K562 (cell line): ENCODE measurements at regions not wholly inside any gene's neighbourhood (a gene's known extent, or its start where the extent isn't known, plus 50 kb on each side); places are given as distances from the start of the nearest gene placed in this dataset.

Experiments
- HINFP ChIP-seq: fragments of 450-650 bp; conservative IDR thresholded peaks from 2 replicates; pipeline ENCODE4 v1.6.1; 2016; ENCODE audit warnings: missing genetic modification characterization, low read depth, mild to moderate bottlenecking, control low read depth, missing compliant biosample characterization
- MYBL2 ChIP-seq, 2 experiments: fragments of 450-650 bp in 1 of 2; sonication (generic) in 1 of 2; formaldehyde crosslinking in 1 of 2; IDR thresholded peaks; 2 replicates each; pipeline versions ENCODE4 v1.6.1 to v1.8.1; 2017 to 2022; ENCODE audit warnings: borderline replicate concordance in 1 of 2, inconsistent platforms in 1 of 2, low read depth in 1 of 2, mild to moderate bottlenecking in 1 of 2, missing genetic modification reagents in 1 of 2, moderate library complexity in 1 of 2
- NFE2L1 ChIP-seq: fragments of 450-650 bp; IDR thresholded peaks from 2 replicates; pipeline ENCODE4 v1.6.1; 2016; ENCODE audit warnings: missing genetic modification characterization, low read depth, mild to moderate bottlenecking, missing compliant biosample characterization, moderate library complexity, borderline replicate concordance
- ZNF551 ChIP-seq: fragments of 250-450 bp; sonication (Bioruptor Pico); IDR thresholded peaks from 2 replicates; pipeline ENCODE4 v1.5.0; 2021; ENCODE audit warnings: mild to moderate bottlenecking, moderate library complexity
- ZNF592 ChIP-seq: fragments of 450-650 bp; IDR thresholded peaks from 2 replicates; pipeline ENCODE4 v1.6.1; 2017; ENCODE audit warnings: antibody characterized with exemption, mild to moderate bottlenecking
- ZNF695 ChIP-seq: fragments of 450-650 bp; formaldehyde crosslinking; IDR thresholded peaks from 2 replicates; pipeline ENCODE4 v1.4.0; 2020; ENCODE audit warnings: mild to moderate bottlenecking, moderate library complexity
- TF ChIP-seq, protein P1 (sequence below): sonication (generic); formaldehyde crosslinking; IDR thresholded peaks from 2 replicates; pipeline ENCODE4 v1.8.0; 2022; ENCODE audit warnings: mild to moderate bottlenecking, missing genetic modification reagents
- TF ChIP-seq, protein P2 (sequence below): sonication (generic); formaldehyde crosslinking; IDR thresholded peaks from 2 replicates; pipeline ENCODE4 v1.4.0; 2020; ENCODE audit warnings: mild to moderate bottlenecking, missing genetic modification reagents

DNA sequence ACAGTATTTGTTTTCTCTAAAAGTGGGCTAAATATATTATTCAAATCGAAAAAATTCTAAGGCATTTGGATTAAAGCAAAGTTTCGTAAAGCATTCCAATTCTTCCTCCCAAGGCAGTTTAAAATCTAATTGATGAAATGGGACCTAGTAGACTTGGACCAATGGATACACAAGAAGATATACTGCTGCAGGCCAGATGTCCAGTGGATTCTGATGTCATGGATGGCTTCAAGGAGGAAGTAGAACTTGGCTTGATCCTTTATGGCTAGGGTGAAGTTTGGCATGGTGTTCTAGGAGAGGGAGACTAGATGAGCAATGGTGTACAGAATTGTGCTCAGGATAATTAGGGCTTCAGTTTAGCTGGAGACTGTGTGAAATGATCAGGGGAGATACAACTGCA, 559.5 kb upstream of the MMS22L start (continued):
- TF ChIP-seq, protein P1, sequence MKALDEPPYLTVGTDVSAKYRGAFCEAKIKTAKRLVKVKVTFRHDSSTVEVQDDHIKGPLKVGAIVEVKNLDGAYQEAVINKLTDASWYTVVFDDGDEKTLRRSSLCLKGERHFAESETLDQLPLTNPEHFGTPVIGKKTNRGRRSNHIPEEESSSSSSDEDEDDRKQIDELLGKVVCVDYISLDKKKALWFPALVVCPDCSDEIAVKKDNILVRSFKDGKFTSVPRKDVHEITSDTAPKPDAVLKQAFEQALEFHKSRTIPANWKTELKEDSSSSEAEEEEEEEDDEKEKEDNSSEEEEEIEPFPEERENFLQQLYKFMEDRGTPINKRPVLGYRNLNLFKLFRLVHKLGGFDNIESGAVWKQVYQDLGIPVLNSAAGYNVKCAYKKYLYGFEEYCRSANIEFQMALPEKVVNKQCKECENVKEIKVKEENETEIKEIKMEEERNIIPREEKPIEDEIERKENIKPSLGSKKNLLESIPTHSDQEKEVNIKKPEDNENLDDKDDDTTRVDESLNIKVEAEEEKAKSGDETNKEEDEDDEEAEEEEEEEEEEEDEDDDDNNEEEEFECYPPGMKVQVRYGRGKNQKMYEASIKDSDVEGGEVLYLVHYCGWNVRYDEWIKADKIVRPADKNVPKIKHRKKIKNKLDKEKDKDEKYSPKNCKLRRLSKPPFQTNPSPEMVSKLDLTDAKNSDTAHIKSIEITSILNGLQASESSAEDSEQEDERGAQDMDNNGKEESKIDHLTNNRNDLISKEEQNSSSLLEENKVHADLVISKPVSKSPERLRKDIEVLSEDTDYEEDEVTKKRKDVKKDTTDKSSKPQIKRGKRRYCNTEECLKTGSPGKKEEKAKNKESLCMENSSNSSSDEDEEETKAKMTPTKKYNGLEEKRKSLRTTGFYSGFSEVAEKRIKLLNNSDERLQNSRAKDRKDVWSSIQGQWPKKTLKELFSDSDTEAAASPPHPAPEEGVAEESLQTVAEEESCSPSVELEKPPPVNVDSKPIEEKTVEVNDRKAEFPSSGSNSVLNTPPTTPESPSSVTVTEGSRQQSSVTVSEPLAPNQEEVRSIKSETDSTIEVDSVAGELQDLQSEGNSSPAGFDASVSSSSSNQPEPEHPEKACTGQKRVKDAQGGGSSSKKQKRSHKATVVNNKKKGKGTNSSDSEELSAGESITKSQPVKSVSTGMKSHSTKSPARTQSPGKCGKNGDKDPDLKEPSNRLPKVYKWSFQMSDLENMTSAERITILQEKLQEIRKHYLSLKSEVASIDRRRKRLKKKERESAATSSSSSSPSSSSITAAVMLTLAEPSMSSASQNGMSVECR (CRISPR knock-in tag) = no peak
- no peak for TF ChIP-seq HINFP
- TF ChIP-seq ZNF592 = no peak
- no peak for TF ChIP-seq NFE2L1 (tag)
- no peak for TF ChIP-seq MYBL2 (IDR thresholded peaks at IDR 0.05; ENCODE audit: low read depth)
- no peak for TF ChIP-seq MYBL2 (CRISPR knock-in tag; IDR thresholded peaks at IDR 0.05; ENCODE audit: borderline replicate concordance)
- TF ChIP-seq ZNF695 (CRISPR knock-in tag) = no peak
- no peak for TF ChIP-seq ZNF551 (CRISPR knock-in tag)
- TF ChIP-seq, protein P2, sequence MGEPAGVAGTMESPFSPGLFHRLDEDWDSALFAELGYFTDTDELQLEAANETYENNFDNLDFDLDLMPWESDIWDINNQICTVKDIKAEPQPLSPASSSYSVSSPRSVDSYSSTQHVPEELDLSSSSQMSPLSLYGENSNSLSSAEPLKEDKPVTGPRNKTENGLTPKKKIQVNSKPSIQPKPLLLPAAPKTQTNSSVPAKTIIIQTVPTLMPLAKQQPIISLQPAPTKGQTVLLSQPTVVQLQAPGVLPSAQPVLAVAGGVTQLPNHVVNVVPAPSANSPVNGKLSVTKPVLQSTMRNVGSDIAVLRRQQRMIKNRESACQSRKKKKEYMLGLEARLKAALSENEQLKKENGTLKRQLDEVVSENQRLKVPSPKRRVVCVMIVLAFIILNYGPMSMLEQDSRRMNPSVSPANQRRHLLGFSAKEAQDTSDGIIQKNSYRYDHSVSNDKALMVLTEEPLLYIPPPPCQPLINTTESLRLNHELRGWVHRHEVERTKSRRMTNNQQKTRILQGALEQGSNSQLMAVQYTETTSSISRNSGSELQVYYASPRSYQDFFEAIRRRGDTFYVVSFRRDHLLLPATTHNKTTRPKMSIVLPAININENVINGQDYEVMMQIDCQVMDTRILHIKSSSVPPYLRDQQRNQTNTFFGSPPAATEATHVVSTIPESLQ (CRISPR knock-in tag) = no peak
- TF ChIP-seq, all 486 proteins: peak for 0
